Spleen (tissue), 11 donors: ENCODE measurements at regions not wholly inside any gene's neighbourhood (a gene's known extent, or its start where the extent isn't known, plus 50 kb on each side); places are given as distances from the start of the nearest gene placed in this dataset.

Experiments used
- DNase-seq: peaks from one replicate; pipeline ENCODE4 v3.0.0-alpha.2; 2020
- H3K27ac ChIP-seq, 8 donors: fragments of 200-600 bp; sonication (generic) in 7 of 8; 1 replicate in 4 of 8; 2 replicates in 4 of 8; pipeline versions ENCODE4 v1.5.0 to v1.8.0; 2016 to 2021; ENCODE audit warnings: inconsistent platforms in 4 of 8, mild to moderate bottlenecking in 4 of 8, moderate library complexity in 1 of 8
- H3K27me3 ChIP-seq, 7 donors: fragments of 200-600 bp; sonication (generic) in 6 of 7; replicated peaks in 1 of 7; 1 replicate in 4 of 7; 2 replicates in 3 of 7; pipeline versions ENCODE4 v1.5.0 to v1.8.0; 2016 to 2021; ENCODE audit warnings: inconsistent platforms in 3 of 7, mild to moderate bottlenecking in 1 of 7
- H3K36me3 ChIP-seq, 6 donors: fragments of 200-600 bp; sonication (generic) in 5 of 6; 1 replicate in 4 of 6; 2 replicates in 2 of 6; pipeline versions ENCODE4 v1.5.0 to v1.8.0; 2016 to 2021; ENCODE audit warnings: inconsistent platforms in 2 of 6
- H3K4me1 ChIP-seq, 6 donors: fragments of 200-600 bp; sonication (generic) in 5 of 6; 1 replicate in 3 of 6; 2 replicates in 3 of 6; pipeline versions ENCODE4 v1.5.0 to v1.8.0; 2016 to 2021; ENCODE audit warnings: inconsistent platforms in 3 of 6
- H3K4me3 ChIP-seq, 8 donors: fragments of 200-600 bp; sonication (generic) in 7 of 8; 1 replicate in 4 of 8; 2 replicates in 4 of 8; pipeline versions ENCODE4 v1.5.0 to v1.8.0; 2016 to 2021; ENCODE audit warnings: inconsistent platforms in 4 of 8, mild to moderate bottlenecking in 4 of 8, moderate library complexity in 2 of 8
- H3K9me3 ChIP-seq, 8 donors: fragments of 200-600 bp; sonication (generic) in 7 of 8; 1 replicate in 4 of 8; 2 replicates in 4 of 8; pipeline versions ENCODE4 v1.5.0 to v1.8.0; 2016 to 2021; ENCODE audit warnings: inconsistent platforms in 4 of 8
- CTCF ChIP-seq, 11 experiments: fragments of 200-600 bp in 7 of 11; fragments of 450-650 bp in 4 of 11; sonication (generic) in 4 of 11; IDR thresholded peaks in 8 of 11; conservative IDR thresholded peaks in 3 of 11; 1 replicate in 7 of 11; 2 replicates in 4 of 11; pipeline versions ENCODE4 v1.4.0 to v1.8.0; 2016 to 2021; ENCODE audit warnings: antibody characterized with exemption in 11 of 11, inconsistent platforms in 4 of 11, mild to moderate bottlenecking in 1 of 11
- POLR2A ChIP-seq, 3 donors: fragments of 450-650 bp; IDR thresholded peaks; one replicate each; pipeline ENCODE4 v1.5.1; 2017; ENCODE audit warnings: antibody characterized with exemption in 3 of 3, mild to moderate bottlenecking in 1 of 3
- POLR2AphosphoS5 ChIP-seq, 3 donors: sonication (generic); formaldehyde crosslinking; IDR thresholded peaks; one replicate each; pipeline ENCODE4 v1.5.1; 2017; ENCODE audit warnings: antibody characterized with exemption in 3 of 3
- WGBS, 5 donors: extraction: QIAGEN DNeasy Blood & Tissue Kit in 3 of 5; methylation state at CpG; one replicate each; pipeline versions ENCODE4 v1.1.5 to v1.1.7; 2013 to 2018; 5-methylcytosine and 5-hydroxymethylcytosine counted together
- intact Hi-C: fragments of 100-400 bp; cut with DNase I; formaldehyde crosslinking; loops from one replicate; pipeline ENCODE4 v1.15.0; 2023; ENCODE audit warnings: low total_unique reads
- donor health status: healthy with polysubstance abuse.
- donor health status: DM: no; HTN: no; CAD: no; lungs with moderate emphysema.
- donor health status: DM: no; HTN: no; CAD: no.
- donor health status: Bipolar disorder and iron deficiency.
- donor health status: healthy.
- donor health status: DM: no; HTN: no; CAD: no.
- donor health status: DM: yes; HTN: yes; CAD: no.

DNA sequence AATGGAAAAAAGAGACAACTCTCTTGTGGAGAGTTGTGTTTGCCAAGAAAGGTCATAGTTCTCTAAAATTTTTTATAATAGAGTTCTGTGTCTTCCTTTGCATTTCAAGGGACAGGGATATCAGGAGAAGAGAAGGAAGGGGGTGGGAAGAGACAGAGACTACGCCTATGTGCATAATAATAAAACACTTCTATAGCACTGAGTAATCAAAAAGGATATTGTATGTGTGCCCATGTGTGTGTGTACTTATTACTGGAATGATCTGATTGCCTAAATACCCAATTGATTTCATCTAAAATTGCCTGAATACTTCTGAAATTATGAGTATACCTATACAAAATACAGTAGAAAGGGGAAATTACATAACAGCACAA is 803.7 kb upstream of the ACVR2A start:
- Histone ChIP-seq H3K4me3 (no peak overlapping the region), H3K9me3 (no peaks in the 10 kb centered on the region), H3K36me3 (no peaks in the 10 kb centered on the region), H3K27ac (no peak overlapping the region), H3K4me1 (no peaks in the 10 kb centered on the region), H3K27me3 (no peaks in the 10 kb centered on the region)
- intact Hi-C loops, result no loop called here
- no peak for DNase-seq
- WGBS, 5 donors, result 77 to 94% (median 82%) methylated on average over 1 of the region's 1 CpG
- no peak for TF ChIP-seq CTCF (IDR thresholded peaks at IDR 0.05 in 8 of 11, conservative IDR thresholded peaks at IDR 0.05 in 3 of 11)

GRCh38 chr2:147040298-147041120 is 804.3 kb upstream of the ACVR2A start:
- H3K4me3 ChIP-seq, result no peak overlapping the region
- intact Hi-C loops, result no loop called here
- no peaks in the 10 kb centered on the region for H3K36me3 ChIP-seq
- H3K27me3 ChIP-seq, result no peaks in the 10 kb centered on the region
- no peak for DNase-seq
- no peak overlapping the region for H3K27ac ChIP-seq
- H3K9me3 ChIP-seq, result no peaks in the 10 kb centered on the region
- 70 to 95% (median 77%) methylated on average over 1 of the region's 1 CpG for WGBS, 5 donors
- no peaks in the 10 kb centered on the region for H3K4me1 ChIP-seq
- TF ChIP-seq POLR2A (IDR thresholded peaks at IDR 0.05) (no peak), POLR2AphosphoS5 (IDR thresholded peaks at IDR 0.05) (no peak), CTCF (IDR thresholded peaks at IDR 0.05 in 8 of 11, conservative IDR thresholded peaks at IDR 0.05 in 3 of 11) (no peak)

DNA sequence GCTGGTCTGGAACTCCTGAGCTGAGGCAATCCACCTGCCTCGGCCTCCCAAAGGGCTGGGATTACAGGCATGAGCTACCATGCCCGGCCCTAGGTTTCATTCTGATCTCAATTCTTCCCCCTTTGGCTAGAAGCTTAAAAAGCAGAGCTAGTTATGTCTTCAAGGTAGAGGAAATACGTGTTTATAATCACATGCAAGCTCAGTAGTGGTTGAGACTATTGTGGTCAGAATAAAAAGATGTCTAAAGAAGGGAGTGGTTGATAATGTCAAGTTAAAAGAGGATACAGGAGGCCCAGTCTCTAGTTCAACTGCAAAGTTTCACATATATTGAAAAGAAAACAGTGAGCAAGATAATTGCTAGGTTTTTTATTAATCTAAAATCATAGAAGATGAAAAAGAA is 807.8 kb upstream of the ACVR2A start:
- Histone ChIP-seq H3K36me3 (no peaks in the 10 kb centered on the region), H3K4me1 (no peaks in the 10 kb centered on the region), H3K27me3 (no peaks in the 10 kb centered on the region), H3K9me3 (no peaks in the 10 kb centered on the region), H3K4me3 (no peak overlapping the region), H3K27ac (no peak overlapping the region)
- TF ChIP-seq POLR2A (IDR thresholded peaks at IDR 0.05) (no peak), CTCF (IDR thresholded peaks at IDR 0.05 in 8 of 11, conservative IDR thresholded peaks at IDR 0.05 in 3 of 11) (no peak), POLR2AphosphoS5 (IDR thresholded peaks at IDR 0.05) (no peak)
- 74 to 85% (median 78%) methylated on average over 3 of the region's 3 CpGs for WGBS, 5 donors
- intact Hi-C loops, result no loop called here
- no peak for DNase-seq

- WGBS, 5 donors, result 64 to 90% (median 70%) methylated on average over 1 of the region's 1 CpG
- Histone ChIP-seq H3K27ac (no peak overlapping the region), H3K36me3 (no peaks in the 10 kb centered on the region), H3K9me3 (peaks cover 0 to 1% (median 0%) of the 10 kb centered on the region in 8 donors), H3K4me1 (no peaks in the 10 kb centered on the region), H3K27me3 (peaks cover 0 to 3% (median 0%) of the 10 kb centered on the region in 7 donors), H3K4me3 (no peak overlapping the region)
- no peak for DNase-seq
- TF ChIP-seq CTCF (IDR thresholded peaks at IDR 0.05 in 8 of 11, conservative IDR thresholded peaks at IDR 0.05 in 3 of 11) (no peak), POLR2AphosphoS5 (IDR thresholded peaks at IDR 0.05) (no peak), POLR2A (IDR thresholded peaks at IDR 0.05) (no peak)
- intact Hi-C loops, result no loop called here
These were observed 811.8 kb upstream of the ACVR2A start for GRCh38 chr2:147033044-147033443.
